HUES48 (cell line): ENCODE measurements at regions not wholly inside any gene's neighbourhood (a gene's known extent, or its start where the extent isn't known, plus 50 kb on each side); places are given as distances from the start of the nearest gene placed in this dataset.

Source experiments
- H3K27ac ChIP-seq: one replicate; pipeline ENCODE4 v1.7.0; 2013; ENCODE audit warnings: low read depth, low read length, inconsistent platforms
- H3K27me3 ChIP-seq: 2 replicates; pipeline ENCODE4 v1.6.1; 2013; ENCODE audit warnings: mild to moderate bottlenecking, low read length; ENCODE audit not compliant: control insufficient read depth, insufficient read depth
- H3K36me3 ChIP-seq: 2 replicates; pipeline ENCODE4 v1.6.1; 2013; ENCODE audit warnings: low read length; ENCODE audit not compliant: control insufficient read depth, insufficient read depth
- H3K4me1 ChIP-seq: 2 replicates; pipeline ENCODE4 v1.6.1; 2013; ENCODE audit warnings: mild to moderate bottlenecking, low read length; ENCODE audit not compliant: control insufficient read depth, insufficient read depth
- H3K4me3 ChIP-seq: 2 replicates; pipeline ENCODE4 v1.5.1; 2013; ENCODE audit warnings: mild to moderate bottlenecking, low read depth, low read length
- H3K9ac ChIP-seq: 2 replicates; pipeline ENCODE4 v1.6.1; 2013; ENCODE audit warnings: mild to moderate bottlenecking, low read depth, low read length, moderate library complexity
- H3K9me3 ChIP-seq: 2 replicates; pipeline ENCODE4 v1.6.1; 2013; ENCODE audit warnings: low read length; ENCODE audit not compliant: control insufficient read depth, insufficient read depth

DNA sequence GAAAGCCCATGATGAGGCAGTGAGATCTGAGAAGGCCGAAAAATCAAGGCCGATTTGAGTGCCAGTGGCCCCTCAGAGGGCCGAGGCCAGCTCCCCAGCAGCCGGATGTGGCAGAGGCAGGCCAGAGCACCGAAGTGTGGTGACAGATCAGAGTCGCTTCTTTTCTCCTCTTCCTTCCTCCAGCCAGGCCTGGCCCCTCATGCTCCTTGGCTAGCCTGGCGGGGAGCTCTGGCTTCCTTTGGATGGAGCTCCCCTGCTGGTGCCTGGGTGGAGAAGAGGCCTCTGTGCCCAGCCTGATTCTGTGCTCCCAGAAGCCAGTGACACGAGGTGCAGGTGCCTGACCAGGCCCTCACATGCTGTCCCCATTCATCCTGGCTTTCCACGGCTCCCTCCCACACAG lies 127.2 kb upstream of the PABPC4L start:
- Histone ChIP-seq H3K27ac (no peak overlapping the region), H3K4me3 (no peak overlapping the region), H3K4me1 (no peaks in the 10 kb centered on the region), H3K27me3 (no peaks in the 10 kb centered on the region), H3K36me3 (no peaks in the 10 kb centered on the region), H3K9me3 (no peaks in the 10 kb centered on the region), H3K9ac (no peak overlapping the region)

DNA sequence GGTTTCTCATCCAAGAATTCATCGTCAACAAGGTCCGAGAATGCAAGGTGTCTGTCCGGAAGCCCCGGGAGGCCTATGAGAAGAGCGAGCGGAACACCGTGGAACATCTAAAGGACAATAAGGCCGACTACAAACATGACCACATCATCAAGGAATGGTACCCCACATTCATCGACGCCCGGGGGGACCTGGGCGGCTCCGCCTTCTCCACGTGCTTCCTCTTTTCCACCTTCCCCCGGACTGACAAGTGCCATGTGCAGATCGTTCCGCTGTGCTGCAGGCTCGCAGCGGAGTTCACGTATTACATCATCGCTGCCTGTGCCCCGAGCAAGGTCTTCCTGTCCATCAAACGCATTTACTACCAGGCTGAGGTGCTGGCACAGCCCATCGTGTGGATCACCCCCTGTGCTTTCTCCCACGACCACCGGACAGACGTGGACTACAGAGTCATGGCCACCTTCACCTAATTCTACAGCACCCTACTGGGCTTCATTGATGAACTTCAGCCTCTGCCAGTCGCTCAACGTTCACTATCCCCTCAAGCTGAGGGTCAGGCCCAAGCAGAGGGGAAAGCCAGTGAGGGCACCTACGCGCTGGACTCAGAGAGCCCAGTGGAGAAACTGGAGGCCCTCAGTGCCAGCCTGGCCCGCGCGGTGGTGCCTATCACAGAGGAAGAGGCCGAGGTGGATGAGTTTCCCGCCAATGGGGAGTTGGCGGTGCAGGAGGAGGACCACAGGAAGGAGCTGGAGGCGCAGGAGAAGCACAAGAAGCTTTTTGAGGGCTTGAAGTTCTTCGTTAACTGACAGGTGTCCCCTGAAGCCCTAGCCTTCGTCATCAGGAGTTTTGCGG lies 125.9 kb upstream of the PABPC4L start:
- no peak overlapping the region for H3K4me3 ChIP-seq
- H3K4me1 ChIP-seq: no peaks in the 10 kb centered on the region
- H3K9ac ChIP-seq: no peak overlapping the region
- no peaks in the 10 kb centered on the region for H3K27me3 ChIP-seq
- H3K36me3 ChIP-seq: no peaks in the 10 kb centered on the region
- H3K9me3 ChIP-seq: no peaks in the 10 kb centered on the region
- no peak overlapping the region for H3K27ac ChIP-seq

DNA sequence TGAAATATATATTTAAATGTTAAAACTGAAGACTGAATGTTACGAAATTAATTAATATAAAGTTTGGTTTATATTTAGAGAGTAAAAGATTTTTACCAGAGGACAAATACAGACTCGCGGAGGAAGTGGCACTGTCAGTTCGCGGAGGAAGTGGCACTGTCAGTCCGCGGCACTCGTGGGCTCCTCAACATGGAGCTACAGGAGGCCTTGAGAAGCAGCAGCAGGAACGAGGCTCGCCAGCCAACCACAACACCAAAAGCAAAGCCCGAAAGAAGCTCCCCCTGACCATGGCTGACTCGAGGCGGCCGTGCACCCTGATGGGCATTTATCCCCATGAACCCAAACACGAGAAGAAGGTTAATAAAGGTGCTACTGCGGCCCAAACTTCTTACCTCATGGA lies 125.3 kb upstream of the PABPC4L start:
- Histone ChIP-seq H3K36me3 (no peaks in the 10 kb centered on the region), H3K4me3 (no peak overlapping the region), H3K27me3 (no peaks in the 10 kb centered on the region), H3K9ac (no peak overlapping the region), H3K4me1 (no peaks in the 10 kb centered on the region), H3K27ac (no peak overlapping the region), H3K9me3 (no peaks in the 10 kb centered on the region)

DNA sequence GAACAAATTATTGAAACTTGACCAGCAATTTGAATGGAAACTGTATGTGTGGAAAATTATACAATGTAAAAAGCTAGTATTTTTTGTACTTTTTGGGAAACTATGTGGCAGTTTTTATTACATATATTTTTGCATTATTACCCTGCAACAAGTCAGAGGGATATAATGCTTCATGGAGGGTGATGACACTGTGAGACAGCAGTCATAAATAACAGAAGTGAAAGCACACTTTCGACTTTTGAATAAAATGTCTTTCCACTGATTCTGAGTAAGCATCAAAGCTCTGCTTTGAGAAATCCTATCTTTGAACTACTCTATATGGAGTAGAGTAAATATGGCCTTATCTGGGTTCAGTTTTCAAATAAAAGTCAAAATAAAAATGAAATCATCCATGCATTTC lies 122.6 kb upstream of the PABPC4L start:
- H3K9me3 ChIP-seq: no peaks in the 10 kb centered on the region
- H3K27me3 ChIP-seq: no peaks in the 10 kb centered on the region
- no peaks in the 10 kb centered on the region for H3K36me3 ChIP-seq
- no peaks in the 10 kb centered on the region for H3K4me1 ChIP-seq
- no peak overlapping the region for H3K4me3 ChIP-seq
- no peak overlapping the region for H3K9ac ChIP-seq
- H3K27ac ChIP-seq: no peak overlapping the region

DNA sequence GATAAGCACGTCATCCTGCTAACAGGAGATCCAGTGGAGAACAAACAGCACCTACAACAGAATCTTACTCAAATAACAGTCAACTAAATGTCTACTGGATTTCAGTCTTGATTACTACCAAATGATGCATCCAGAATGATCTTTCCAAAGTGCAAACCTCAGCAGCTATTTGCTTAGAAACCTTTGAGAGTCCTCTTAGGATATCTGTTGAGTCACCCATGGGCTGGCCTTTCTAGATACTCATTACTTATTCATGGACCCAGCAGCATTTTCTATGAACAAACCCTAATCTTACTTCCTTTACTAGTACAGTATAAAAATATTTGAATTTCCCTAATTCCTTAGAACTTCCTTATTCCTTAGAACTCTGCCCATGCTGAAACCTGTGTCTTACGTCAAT lies 118.5 kb upstream of the PABPC4L start:
- Histone ChIP-seq H3K4me3 (no peak overlapping the region), H3K9me3 (no peaks in the 10 kb centered on the region), H3K27me3 (no peaks in the 10 kb centered on the region), H3K4me1 (no peaks in the 10 kb centered on the region), H3K27ac (no peak overlapping the region), H3K9ac (no peak overlapping the region), H3K36me3 (no peaks in the 10 kb centered on the region)

DNA sequence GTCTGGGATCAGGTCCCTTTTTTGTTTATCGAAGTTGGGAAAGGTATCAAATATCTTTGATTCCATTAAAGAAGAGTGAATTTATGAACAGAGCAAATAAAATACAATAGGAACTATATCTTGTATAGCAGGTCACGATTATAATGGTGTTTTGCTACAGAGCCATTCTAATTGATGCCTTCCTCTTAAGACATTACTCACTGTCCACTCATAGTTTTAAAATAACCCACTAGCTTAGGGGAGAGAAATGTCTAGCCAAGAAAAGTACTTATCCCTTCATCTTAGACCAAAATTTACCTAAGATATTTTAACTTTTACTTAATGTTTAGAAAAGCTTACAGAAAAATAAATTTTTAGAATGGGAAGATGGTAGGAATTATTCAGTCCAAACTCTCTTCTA lies 112.0 kb upstream of the PABPC4L start:
- H3K4me1 ChIP-seq: no peaks in the 10 kb centered on the region

DNA sequence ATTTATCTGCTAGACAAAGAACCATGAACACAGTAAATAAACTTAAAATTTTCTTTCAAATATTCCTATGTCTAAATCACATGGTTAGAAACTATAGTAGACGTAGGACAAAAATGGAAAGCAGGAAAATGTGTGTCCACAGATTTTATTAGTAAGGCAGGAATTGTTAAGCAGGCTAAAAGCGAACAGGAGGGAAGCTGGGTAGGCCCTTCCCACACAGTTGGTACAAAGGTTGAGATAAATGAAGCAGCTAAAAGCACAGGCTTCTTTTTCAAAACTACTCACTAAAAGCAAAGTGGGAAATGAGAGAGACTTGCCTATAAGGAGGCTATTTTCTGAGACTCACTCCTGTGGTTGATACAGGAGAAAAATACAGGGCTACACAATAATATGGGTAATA lies 108.1 kb upstream of the PABPC4L start:
- Histone ChIP-seq H3K4me1 (no peaks in the 10 kb centered on the region), H3K36me3 (no peaks in the 10 kb centered on the region), H3K9me3 (no peaks in the 10 kb centered on the region), H3K27ac (no peak overlapping the region), H3K27me3 (no peaks in the 10 kb centered on the region), H3K9ac (no peak overlapping the region), H3K4me3 (no peak overlapping the region)

More for the DNA sequence above, 112.0 kb upstream of the PABPC4L start:
- Histone ChIP-seq H3K27me3 (no peaks in the 10 kb centered on the region), H3K4me3 (no peak overlapping the region), H3K27ac (no peak overlapping the region), H3K9ac (no peak overlapping the region), H3K9me3 (no peaks in the 10 kb centered on the region), H3K36me3 (no peaks in the 10 kb centered on the region)

DNA sequence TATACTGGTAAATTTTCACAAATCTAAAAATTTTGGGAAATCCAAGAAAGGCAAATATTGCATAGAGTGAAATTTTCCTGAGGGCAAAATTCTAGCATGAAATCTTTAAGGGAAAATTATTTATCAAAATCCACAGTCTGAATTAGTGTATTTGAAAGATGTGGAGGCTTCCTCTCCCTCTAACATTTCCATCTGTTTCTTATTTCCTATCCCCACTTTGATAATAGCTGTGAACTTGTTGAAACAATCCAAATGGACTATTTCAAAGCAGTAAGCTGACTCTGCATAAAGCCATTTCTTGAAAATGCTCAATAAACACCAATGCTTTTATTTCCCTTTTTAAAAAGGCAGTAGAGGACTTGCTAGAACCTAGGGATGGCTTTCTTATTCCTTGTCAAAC lies 107.3 kb upstream of the PABPC4L start:
- no peak overlapping the region for H3K27ac ChIP-seq
- no peak overlapping the region for H3K4me3 ChIP-seq
- no peaks in the 10 kb centered on the region for H3K4me1 ChIP-seq

DNA sequence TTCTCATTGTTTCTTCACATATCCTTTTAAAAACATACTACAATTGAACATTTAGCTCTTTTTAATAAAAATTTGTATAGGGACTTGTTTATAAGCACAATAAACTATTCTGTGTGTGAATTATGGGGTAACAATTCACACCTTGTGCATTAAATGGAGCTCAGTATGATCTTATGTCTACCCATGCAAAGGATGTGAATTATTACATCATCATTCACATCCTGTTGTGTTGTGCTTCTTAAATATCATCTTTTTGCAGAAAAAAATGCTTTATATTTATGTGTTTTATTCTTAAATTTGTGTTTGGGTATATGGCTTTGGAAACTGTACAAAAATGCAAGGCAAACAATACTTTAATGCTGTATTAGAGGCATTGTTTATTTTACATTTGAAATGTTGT lies 96.7 kb upstream of the PABPC4L start:
- no peaks in the 10 kb centered on the region for H3K27me3 ChIP-seq
- H3K27ac ChIP-seq: peak overlapping the region; percentile 17
- no peak overlapping the region for H3K9ac ChIP-seq
- H3K9me3 ChIP-seq: no peaks in the 10 kb centered on the region
- no peaks in the 10 kb centered on the region for H3K36me3 ChIP-seq
- H3K4me3 ChIP-seq: no peak overlapping the region
- no peaks in the 10 kb centered on the region for H3K4me1 ChIP-seq

More for the DNA sequence above, 107.3 kb upstream of the PABPC4L start:
- Histone ChIP-seq H3K9ac (no peak overlapping the region), H3K9me3 (no peaks in the 10 kb centered on the region), H3K36me3 (no peaks in the 10 kb centered on the region), H3K27me3 (no peaks in the 10 kb centered on the region)

DNA sequence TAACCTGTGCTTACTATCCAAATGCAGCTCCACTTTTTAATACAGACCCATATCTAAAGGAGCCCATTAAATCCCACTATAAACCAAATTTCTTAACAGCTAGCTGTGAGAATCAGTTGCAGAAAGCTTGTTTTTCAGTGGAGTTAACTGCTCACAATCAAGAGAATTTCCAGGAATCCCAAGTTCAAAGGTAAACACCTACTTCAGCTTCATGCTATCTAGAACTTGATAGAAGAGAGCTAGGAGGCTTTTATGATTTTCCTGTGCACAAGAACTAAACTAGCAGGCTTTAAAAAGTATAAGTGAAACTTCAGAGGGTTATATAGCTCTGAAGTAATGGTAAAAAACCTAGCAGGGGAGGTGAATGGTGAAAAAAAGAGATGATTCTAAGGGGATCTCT lies 96.2 kb upstream of the PABPC4L start:
- Histone ChIP-seq H3K9me3 (no peaks in the 10 kb centered on the region), H3K36me3 (no peaks in the 10 kb centered on the region), H3K27ac (no peak overlapping the region), H3K4me3 (no peak overlapping the region), H3K27me3 (no peaks in the 10 kb centered on the region), H3K9ac (no peak overlapping the region), H3K4me1 (no peaks in the 10 kb centered on the region)

DNA sequence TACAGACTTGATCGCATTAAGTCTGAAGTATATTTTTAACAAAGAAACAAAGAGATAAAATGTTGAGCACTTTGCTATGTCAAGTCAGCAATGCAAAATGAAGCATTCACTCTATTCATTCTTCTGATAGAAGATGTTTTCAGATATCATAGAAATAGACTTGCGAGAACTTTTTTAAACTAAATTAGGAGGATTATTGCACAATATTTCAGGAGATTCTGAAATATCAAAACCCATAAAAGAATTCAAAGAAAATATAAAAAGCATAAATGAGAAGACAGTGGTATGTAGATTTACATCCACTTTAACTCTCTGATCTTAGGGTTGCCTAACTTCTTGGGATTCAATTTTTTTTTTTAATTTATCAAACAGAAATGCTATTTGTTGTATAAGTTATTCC lies 81.1 kb upstream of the PABPC4L start:
- H3K9me3 ChIP-seq: no peaks in the 10 kb centered on the region
- no peak overlapping the region for H3K27ac ChIP-seq
- H3K9ac ChIP-seq: no peak overlapping the region
- H3K4me1 ChIP-seq: no peaks in the 10 kb centered on the region
- no peaks in the 10 kb centered on the region for H3K27me3 ChIP-seq
- H3K36me3 ChIP-seq: no peaks in the 10 kb centered on the region
- H3K4me3 ChIP-seq: no peak overlapping the region
